ENCODE measurements at regions not wholly inside any gene's neighbourhood (a gene's known extent, or its start where the extent isn't known, plus 50 kb on each side); places are given as distances from the start of the nearest gene placed in this dataset.

- no peaks in the 10 kb centered on the region for H3K9me3 ChIP-seq
- no peaks in the 10 kb centered on the region for H3K27me3 ChIP-seq (ENCODE audit: low read depth)
- in situ Hi-C loops (cut with MboI; ENCODE audit: low sequenced_read_pairs), result no loop called here
- no peak for DNase-seq (ENCODE audit: low spot score in 2 of 2)
- no peaks in the 10 kb centered on the region for H3K4me1 ChIP-seq
- H3K4me3 ChIP-seq, result no peak overlapping the region
- H3K36me3 ChIP-seq (replicated peaks), result no peaks in the 10 kb centered on the region
Observed at GRCh38 chr18:77666613-77667012, 417.0 kb downstream of the GALR1 start.

- Histone ChIP-seq H3K36me3 (replicated peaks) (no peaks in the 10 kb centered on the region), H3K27me3 (ENCODE audit: low read depth) (no peaks in the 10 kb centered on the region), H3K9me3 (no peaks in the 10 kb centered on the region), H3K4me3 (no peak overlapping the region), H3K4me1 (no peaks in the 10 kb centered on the region)
- in situ Hi-C loops (cut with MboI; ENCODE audit: low sequenced_read_pairs), result no loop called here
- DNase-seq (ENCODE audit: low spot score in 2 of 2), result no peak
Observed at GRCh38 chr18:77668219-77668618, 418.6 kb downstream of the GALR1 start.

- in situ Hi-C loops (cut with MboI; ENCODE audit: low sequenced_read_pairs), result no loop called here
- Histone ChIP-seq H3K4me1 (no peaks in the 10 kb centered on the region), H3K9me3 (no peaks in the 10 kb centered on the region), H3K27me3 (ENCODE audit: low read depth) (no peaks in the 10 kb centered on the region), H3K36me3 (replicated peaks) (no peaks in the 10 kb centered on the region), H3K4me3 (no peak overlapping the region)
- DNase-seq (ENCODE audit: low spot score in 2 of 2), result no peak
Observed at GRCh38 chr18:77669331-77669730, 419.7 kb downstream of the GALR1 start.

GRCh38 chr18:77671456-77672167, 422.0 kb downstream of the GALR1 start:
- DNase-seq (ENCODE audit: low spot score in 2 of 2), result no peak
- H3K36me3 ChIP-seq (replicated peaks), result no peaks in the 10 kb centered on the region
- in situ Hi-C loops (cut with MboI; ENCODE audit: low sequenced_read_pairs), result no loop called here
- no peaks in the 10 kb centered on the region for H3K4me1 ChIP-seq
- no peaks in the 10 kb centered on the region for H3K9me3 ChIP-seq
- H3K27me3 ChIP-seq (ENCODE audit: low read depth), result no peaks in the 10 kb centered on the region
- no peak overlapping the region for H3K4me3 ChIP-seq

GRCh38 chr18:77676910-77677309, 427.3 kb downstream of the GALR1 start:
- in situ Hi-C loops (cut with MboI; ENCODE audit: low sequenced_read_pairs), result no loop called here
- Histone ChIP-seq H3K36me3 (replicated peaks) (no peaks in the 10 kb centered on the region), H3K9me3 (no peaks in the 10 kb centered on the region), H3K4me1 (no peaks in the 10 kb centered on the region), H3K27me3 (ENCODE audit: low read depth) (no peaks in the 10 kb centered on the region), H3K4me3 (no peak overlapping the region)
- DNase-seq (ENCODE audit: low spot score in 2 of 2), result no peak

- Histone ChIP-seq H3K27me3 (ENCODE audit: low read depth) (no peaks in the 10 kb centered on the region), H3K36me3 (replicated peaks) (no peaks in the 10 kb centered on the region), H3K4me1 (no peaks in the 10 kb centered on the region), H3K9me3 (no peaks in the 10 kb centered on the region), H3K4me3 (no peak overlapping the region)
- DNase-seq (ENCODE audit: low spot score in 2 of 2), result no peak
- in situ Hi-C loops (cut with MboI; ENCODE audit: low sequenced_read_pairs), result no loop called here
Observed at GRCh38 chr18:77677536-77677935, 427.9 kb downstream of the GALR1 start.

- Histone ChIP-seq H3K36me3 (replicated peaks) (no peaks in the 10 kb centered on the region), H3K9me3 (no peaks in the 10 kb centered on the region), H3K4me1 (no peaks in the 10 kb centered on the region), H3K27me3 (ENCODE audit: low read depth) (no peaks in the 10 kb centered on the region), H3K4me3 (no peak overlapping the region)
- DNase-seq (ENCODE audit: low spot score in 2 of 2), result no peak
- in situ Hi-C loops (cut with MboI; ENCODE audit: low sequenced_read_pairs), result no loop called here
Observed at GRCh38 chr18:77679869-77680268, 430.2 kb downstream of the GALR1 start.

GRCh38 chr18:77700051-77700450, 450.4 kb downstream of the GALR1 start:
- no peaks in the 10 kb centered on the region for H3K9me3 ChIP-seq
- in situ Hi-C loops (cut with MboI; ENCODE audit: low sequenced_read_pairs), result no loop called here
- DNase-seq (ENCODE audit: low spot score in 2 of 2), result no peak
- no peaks in the 10 kb centered on the region for H3K36me3 ChIP-seq (replicated peaks)
- no peak overlapping the region for H3K4me3 ChIP-seq
- no peaks in the 10 kb centered on the region for H3K27me3 ChIP-seq (ENCODE audit: low read depth)
- H3K4me1 ChIP-seq, result no peaks in the 10 kb centered on the region

- H3K4me1 ChIP-seq, result no peaks in the 10 kb centered on the region
- no peaks in the 10 kb centered on the region for H3K36me3 ChIP-seq (replicated peaks)
- DNase-seq (ENCODE audit: low spot score in 2 of 2), result no peak
- H3K4me3 ChIP-seq, result no peak overlapping the region
- H3K27me3 ChIP-seq (ENCODE audit: low read depth), result no peaks in the 10 kb centered on the region
- H3K9me3 ChIP-seq, result no peaks in the 10 kb centered on the region
- in situ Hi-C loops (cut with MboI; ENCODE audit: low sequenced_read_pairs), result no loop called here
Observed at GRCh38 chr18:77701977-77702376, 452.3 kb downstream of the GALR1 start.

GRCh38 chr18:77702686-77703085, 453.0 kb downstream of the GALR1 start:
- in situ Hi-C loops (cut with MboI; ENCODE audit: low sequenced_read_pairs), result no loop called here
- no peaks in the 10 kb centered on the region for H3K27me3 ChIP-seq (ENCODE audit: low read depth)
- no peaks in the 10 kb centered on the region for H3K9me3 ChIP-seq
- no peak overlapping the region for H3K4me3 ChIP-seq
- no peaks in the 10 kb centered on the region for H3K36me3 ChIP-seq (replicated peaks)
- no peak for DNase-seq (ENCODE audit: low spot score in 2 of 2)
- no peaks in the 10 kb centered on the region for H3K4me1 ChIP-seq

GRCh38 chr18:77705301-77705700, 455.7 kb downstream of the GALR1 start:
- DNase-seq (ENCODE audit: low spot score in 2 of 2), result no peak
- Histone ChIP-seq H3K9me3 (no peaks in the 10 kb centered on the region), H3K27me3 (ENCODE audit: low read depth) (no peaks in the 10 kb centered on the region), H3K4me3 (no peak overlapping the region), H3K36me3 (replicated peaks) (no peaks in the 10 kb centered on the region), H3K4me1 (no peaks in the 10 kb centered on the region)
- in situ Hi-C loops (cut with MboI; ENCODE audit: low sequenced_read_pairs), result no loop called here

- DNase-seq (ENCODE audit: low spot score in 2 of 2), result no peak
- H3K27me3 ChIP-seq (ENCODE audit: low read depth), result no peaks in the 10 kb centered on the region
Observed at GRCh38 chr18:77708826-77709506, 459.3 kb downstream of the GALR1 start.

GRCh38 chr18:77711096-77711495, 461.4 kb downstream of the GALR1 start:
- H3K4me1 ChIP-seq, result no peaks in the 10 kb centered on the region
- in situ Hi-C loops (cut with MboI; ENCODE audit: low sequenced_read_pairs), result no loop called here
- DNase-seq (ENCODE audit: low spot score in 2 of 2), result no peak

More at GRCh38 chr18:77708826-77709506, 459.3 kb downstream of the GALR1 start:
- Histone ChIP-seq H3K36me3 (replicated peaks) (no peaks in the 10 kb centered on the region), H3K4me3 (no peak overlapping the region), H3K4me1 (no peaks in the 10 kb centered on the region), H3K9me3 (no peaks in the 10 kb centered on the region)
- in situ Hi-C loops (cut with MboI; ENCODE audit: low sequenced_read_pairs), result no loop called here

GRCh38 chr18:77714716-77715115, 465.1 kb downstream of the GALR1 start:
- Histone ChIP-seq H3K4me3 (no peak overlapping the region), H3K36me3 (replicated peaks) (no peaks in the 10 kb centered on the region), H3K4me1 (no peaks in the 10 kb centered on the region), H3K9me3 (no peaks in the 10 kb centered on the region; the same call in 1 of the 2 replicates), H3K27me3 (ENCODE audit: low read depth) (no peaks in the 10 kb centered on the region)
- no peak for DNase-seq (ENCODE audit: low spot score in 2 of 2)
- in situ Hi-C loops (cut with MboI; ENCODE audit: low sequenced_read_pairs), result no loop called here

More at GRCh38 chr18:77711096-77711495, 461.4 kb downstream of the GALR1 start:
- no peaks in the 10 kb centered on the region for H3K36me3 ChIP-seq (replicated peaks)
- no peaks in the 10 kb centered on the region for H3K27me3 ChIP-seq (ENCODE audit: low read depth)
- no peak overlapping the region for H3K4me3 ChIP-seq
- H3K9me3 ChIP-seq, result no peaks in the 10 kb centered on the region
